SW 1271 (cell line): ENCODE measurements at regions not wholly inside any gene's neighbourhood (a gene's known extent, or its start where the extent isn't known, plus 50 kb on each side); places are given as distances from the start of the nearest gene placed in this dataset.
"Not testable (repeated sequence)": the region's sequence is repeated elsewhere in the genome, so short reads cannot be mapped to it uniquely, and the experiment has no call there.

Experiments
- DNase-seq, 2 experiments: peaks; one replicate each; lab custom pipeline; 2025; lab: John Stamatoyannopoulos, UW

GRCh38 chr12:89227774-89228173 is 124.5 kb downstream of the DUSP6 start:
- no peak for DNase-seq

DNA sequence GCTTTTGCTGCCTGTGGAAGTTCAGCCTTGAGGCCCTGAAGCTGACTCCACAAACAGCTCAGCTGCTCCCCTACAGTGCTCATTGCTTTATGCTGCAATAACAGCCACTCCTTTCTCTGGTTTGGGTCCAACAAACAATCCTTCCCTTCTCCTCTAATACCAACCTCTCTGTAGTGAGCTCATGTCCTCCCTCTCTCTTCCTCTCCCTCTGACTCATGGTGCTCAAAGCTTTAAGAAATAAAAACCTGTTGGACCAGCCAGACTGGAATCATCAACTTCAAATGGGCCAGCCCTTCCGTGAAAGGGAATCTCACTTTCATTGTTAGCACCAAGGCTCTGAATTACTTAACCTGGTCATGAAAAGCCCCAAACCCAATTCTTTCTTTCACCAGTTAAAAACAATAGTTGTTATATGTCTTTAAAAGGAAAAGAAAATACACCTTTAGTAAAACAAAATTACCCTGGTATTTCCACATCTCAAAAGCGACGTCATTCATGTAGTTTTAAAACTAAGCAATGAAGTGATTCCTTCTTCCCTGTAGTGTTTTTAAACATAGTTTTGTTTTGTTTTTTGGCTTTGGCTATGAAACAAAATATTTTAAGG is 126.4 kb downstream of the DUSP6 start:
- DNase-seq: no peak

GRCh38 chr12:89225401-89225800 is 126.9 kb downstream of the DUSP6 start:
- no peak for DNase-seq

DNA sequence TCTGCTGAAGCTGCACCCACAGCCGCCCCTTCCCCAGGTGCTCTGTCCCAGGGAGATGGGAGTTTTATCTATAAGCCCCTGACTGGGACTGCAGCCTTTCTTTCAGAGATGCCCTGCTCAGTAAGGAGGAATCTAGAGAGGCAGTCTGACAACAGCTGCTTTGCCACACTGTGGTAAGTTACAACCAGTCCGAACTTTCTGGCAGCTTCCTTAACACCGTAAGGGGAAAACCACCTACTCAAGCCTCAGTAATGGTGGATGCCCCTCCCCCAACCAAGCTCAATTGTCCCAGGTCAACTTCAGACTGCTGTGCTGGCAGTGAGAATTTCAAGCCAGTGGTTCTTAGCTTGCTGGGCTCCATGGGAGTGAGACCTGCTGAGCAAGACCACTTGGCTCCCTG is 129.7 kb downstream of the DUSP6 start:
- not testable (repeated sequence) for DNase-seq

GRCh38 chr12:89217472-89217871 is 134.8 kb downstream of the DUSP6 start:
- DNase-seq: no peak

DNA sequence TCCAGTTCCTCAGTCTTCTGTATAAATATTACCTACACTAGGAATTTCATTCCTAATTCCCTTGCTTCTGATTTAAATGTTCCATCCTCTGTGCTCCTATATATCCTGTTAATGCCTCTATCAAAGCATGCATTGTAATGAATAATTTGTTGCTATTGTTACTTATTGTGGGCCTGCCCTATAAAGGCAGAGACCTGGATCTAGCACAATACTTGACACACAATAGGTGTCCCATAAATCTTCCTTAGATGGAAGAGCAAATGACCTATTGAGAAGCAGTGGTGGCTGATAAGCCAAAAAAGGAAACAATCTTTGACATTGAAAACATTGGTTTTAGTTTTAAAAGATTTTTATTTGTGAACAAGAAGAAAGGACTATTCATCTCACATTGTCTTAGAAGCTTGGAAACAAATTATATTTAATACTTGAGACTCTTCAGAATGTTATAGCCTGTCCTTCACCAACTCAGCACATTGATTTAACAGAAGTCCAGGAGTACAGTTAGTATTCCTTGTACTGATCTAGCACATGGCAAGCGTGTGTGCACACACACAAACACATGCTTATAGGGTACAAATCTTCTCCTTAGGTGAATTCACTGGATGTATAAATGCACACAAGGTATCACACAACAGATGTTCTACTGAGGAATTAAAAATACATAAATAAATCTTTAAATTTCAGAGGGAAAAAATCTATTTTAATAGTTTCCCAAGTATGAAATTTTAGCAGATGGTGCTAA is 135.9 kb downstream of the DUSP6 start:
- DNase-seq: no peak

- DNase-seq: no peak
Observed at GRCh38 chr12:89215196-89215595, 137.1 kb downstream of the DUSP6 start.

- DNase-seq: no peak
Observed at GRCh38 chr12:89213747-89214146, 138.6 kb downstream of the DUSP6 start.

GRCh38 chr12:89213139-89213538 is 139.2 kb downstream of the DUSP6 start:
- DNase-seq: no peak

DNA sequence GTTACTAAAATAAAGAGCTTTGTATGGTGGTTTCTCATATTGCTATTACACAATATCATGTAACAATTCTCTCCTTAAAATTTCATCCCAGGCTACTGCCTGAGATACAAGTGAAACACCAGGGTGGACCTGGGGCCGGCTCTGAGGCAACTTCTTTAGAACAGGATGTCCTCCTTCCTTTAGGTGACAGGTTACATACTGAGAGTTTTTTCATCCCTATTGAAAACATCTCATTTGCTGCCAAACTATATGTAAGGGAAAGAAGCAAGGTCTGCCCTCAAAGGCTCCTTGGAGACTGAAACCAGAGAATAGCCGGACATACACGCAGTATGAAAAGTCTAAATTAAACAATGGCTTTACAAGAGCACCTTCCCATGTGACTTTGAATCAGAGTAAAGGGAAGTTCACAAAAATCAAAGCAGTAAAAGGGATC is 139.9 kb downstream of the DUSP6 start:
- no peak for DNase-seq

GRCh38 chr12:89211456-89211855 is 140.8 kb downstream of the DUSP6 start:
- DNase-seq: no peak

GRCh38 chr12:89210277-89210676 is 142.0 kb downstream of the DUSP6 start:
- no peak for DNase-seq

DNA sequence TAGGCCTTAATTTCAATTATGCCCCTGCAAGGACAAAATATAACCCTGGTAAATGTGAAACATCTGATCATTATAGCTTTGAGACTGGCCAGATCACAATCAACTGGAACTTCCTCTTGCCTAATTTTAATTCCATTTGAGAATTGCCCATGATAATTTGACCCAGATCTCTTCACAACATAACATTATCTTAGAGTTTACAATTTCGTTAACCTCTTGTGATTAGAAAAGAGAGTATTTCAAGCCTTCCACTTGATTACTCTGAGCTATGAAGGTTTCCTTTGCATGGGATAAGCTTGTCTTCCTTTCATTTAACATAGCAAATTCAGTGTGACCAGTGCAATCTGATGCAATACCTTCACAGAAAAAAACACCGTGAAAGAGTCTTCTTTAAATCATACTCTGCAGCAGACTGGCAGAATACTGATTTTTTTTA is 143.6 kb downstream of the DUSP6 start:
- no peak for DNase-seq

GRCh38 chr12:89206390-89206789 is 145.9 kb downstream of the DUSP6 start:
- DNase-seq: no peak

GRCh38 chr12:89205517-89205916 is 146.8 kb downstream of the DUSP6 start:
- DNase-seq: no peak

- no peak for DNase-seq
Observed at GRCh38 chr12:89203144-89203543, 149.2 kb downstream of the DUSP6 start.

- no peak for DNase-seq
Observed at GRCh38 chr12:89200217-89200616, 152.1 kb downstream of the DUSP6 start.

DNA sequence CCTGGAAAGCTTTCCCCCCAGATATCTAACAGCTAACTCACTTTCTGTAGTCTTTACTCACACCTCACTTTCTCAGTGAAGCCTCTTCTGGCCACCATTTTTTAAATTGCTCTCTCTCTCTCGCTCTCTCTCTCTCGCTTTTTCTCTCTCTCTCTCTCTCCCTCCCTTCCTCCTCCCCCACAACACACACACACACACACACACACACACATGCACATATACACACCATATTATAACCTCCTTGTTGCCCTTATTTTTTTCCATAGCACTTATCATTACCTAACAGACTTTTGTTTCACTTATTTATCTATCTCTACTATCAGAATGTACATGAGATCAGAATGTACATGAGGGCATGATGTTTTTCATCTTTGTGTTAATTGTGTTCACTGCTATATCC is 156.8 kb downstream of the DUSP6 start:
- DNase-seq: no peak

- no peak for DNase-seq
Observed at GRCh38 chr12:89194683-89195082, 157.6 kb downstream of the DUSP6 start.

DNA sequence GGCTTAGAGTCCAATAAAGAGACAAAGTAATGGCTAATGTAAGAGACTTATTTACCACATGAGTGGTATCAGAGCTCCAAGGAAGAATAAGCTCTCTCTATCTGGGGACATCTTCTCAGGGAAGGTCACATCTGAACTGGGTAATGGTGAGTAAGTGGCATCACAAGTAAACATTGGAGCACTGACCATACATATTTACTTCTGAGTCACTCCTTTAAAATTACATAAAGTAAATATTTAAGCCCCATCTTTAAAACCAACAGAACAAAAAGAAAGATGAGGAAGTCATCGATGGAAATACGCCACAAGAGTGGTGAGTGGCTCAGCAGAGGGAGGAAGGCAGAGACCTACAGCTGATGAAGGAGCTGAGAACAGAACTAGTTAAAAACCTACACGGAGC is 159.9 kb downstream of the DUSP6 start:
- no peak for DNase-seq

DNA sequence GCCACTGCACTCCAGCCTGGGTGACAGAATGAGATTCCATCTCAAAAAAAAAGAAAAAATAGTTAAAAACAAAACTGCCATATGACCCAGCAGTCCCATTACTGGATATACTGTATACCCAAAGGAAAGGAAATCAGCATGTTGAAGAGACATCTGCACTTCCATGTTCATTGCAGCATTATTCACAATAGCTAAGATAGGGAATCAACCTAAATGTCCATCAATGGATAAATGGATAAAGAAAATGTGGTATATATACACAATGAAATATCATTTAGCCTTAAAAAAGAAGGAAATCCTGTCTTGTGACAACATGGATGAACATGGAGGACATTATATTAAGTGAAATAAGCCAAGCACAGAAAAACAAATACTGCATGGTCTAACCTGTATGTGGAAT is 160.7 kb downstream of the DUSP6 start:
- DNase-seq: not testable (repeated sequence)

DNA sequence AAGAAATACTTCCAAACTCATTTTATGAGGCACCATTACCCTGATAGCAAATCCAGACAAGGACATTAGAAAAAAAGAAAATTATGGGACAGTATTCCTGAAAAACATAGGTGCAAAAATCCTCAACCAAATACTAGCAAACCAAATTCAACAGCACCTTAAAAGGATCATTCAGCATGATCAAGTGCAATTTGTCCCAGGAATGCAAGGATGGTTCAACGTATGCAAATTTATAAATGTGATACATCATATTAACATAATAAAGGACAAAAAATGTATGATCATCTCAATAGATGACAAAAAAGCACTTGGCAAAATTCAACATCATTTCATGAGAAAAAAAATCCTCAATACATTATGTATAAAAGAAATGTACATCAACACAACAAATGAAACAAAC is 162.9 kb downstream of the DUSP6 start:
- DNase-seq: no peak

DNA sequence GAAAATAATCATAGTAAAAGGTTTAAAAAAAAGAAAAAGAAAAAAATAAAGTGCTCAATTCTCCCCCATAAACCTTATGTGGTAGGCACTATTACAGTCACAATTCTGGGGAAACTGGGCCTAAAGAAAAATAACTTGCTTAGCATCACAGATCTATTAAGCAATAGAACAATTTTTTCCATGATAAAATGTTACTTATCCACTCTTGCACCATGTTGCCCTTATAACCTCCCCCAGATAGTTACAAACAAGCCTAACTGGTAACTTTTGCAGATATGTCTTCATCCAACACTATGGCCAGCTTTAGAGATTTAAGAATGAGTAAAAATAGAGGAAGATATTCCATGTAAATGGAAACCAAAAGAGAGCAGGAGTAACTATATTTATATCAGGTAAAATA is 164.8 kb downstream of the DUSP6 start:
- no peak for DNase-seq

- no peak for DNase-seq
Observed at GRCh38 chr12:89185889-89186288, 166.4 kb downstream of the DUSP6 start.
